Stimulated activated CD4-positive, alpha-beta T cell treated with anti-CD3 and anti-CD28 coated beads, Interleukin-1b, Interleukin-23, amount 100 ng/mL, for 4 hours (primary cell): ENCODE measurements at regions not wholly inside any gene's neighbourhood (a gene's known extent, or its start where the extent isn't known, plus 50 kb on each side); places are given as distances from the start of the nearest gene placed in this dataset.

Experiments used
- DNase-seq, 2 donors: peaks; one replicate each; pipeline ENCODE4 v3.0.0-alpha.2; 2020; ENCODE audit warnings: low read depth in 2 of 2

DNA sequence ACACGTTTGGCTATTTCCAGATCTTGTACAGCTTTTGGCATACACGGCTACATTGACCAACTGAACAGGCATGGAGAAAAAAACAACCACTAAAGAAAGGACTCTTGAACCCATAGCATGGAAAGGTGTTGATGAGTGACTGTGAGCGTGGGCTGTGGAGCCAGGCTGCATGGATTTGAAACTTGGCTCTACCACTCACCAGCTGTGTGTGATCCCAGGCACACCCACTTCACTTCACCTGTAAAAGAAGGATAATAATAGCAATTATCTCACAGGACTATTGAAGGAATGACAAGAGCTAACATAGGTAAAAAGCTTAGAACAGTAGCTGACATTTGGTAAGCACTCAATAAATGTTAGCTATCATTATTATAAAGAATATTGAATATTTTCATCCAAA is 301.7 kb upstream of the CPEB2 start:
- DNase-seq, result no peak

DNA sequence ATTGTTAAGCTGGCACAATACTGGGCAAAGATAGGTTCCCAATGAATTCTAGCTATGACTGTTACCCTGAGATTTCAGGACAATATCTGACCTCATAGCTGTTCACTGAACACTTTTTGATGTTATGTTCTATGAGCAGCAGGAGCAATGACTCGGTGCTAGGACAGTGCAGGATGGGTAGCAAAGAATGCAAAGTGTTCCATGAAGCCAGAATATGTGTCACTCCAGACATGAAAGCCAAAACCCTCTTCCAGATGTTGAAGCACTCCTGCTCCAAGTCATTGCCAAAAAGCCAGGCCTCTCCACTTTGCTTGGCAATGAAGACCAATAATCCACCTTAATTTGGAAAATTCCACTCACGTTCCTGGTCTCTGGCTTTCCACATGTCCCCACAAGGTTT is 300.9 kb upstream of the CPEB2 start:
- DNase-seq, result no peak

DNA sequence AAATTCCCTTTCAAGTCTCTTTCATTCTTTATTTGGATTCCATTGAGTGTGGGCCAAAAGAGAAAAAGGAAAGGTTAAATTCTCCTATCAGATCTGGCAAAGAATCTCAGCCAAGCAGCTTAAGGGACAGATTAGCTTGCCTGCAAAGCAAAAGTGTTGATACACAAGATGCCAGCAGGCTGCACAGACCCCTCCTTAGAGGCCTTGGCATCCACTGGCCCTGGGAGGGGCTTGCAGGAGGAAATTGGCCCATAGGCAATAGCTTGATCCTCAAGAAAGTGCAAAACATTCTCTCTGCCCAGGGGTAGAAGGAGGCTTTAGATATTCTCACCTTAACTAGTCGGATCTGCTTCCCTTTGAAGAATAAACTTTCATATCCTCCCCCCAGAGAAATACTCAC is 300.4 kb upstream of the CPEB2 start:
- no peak for DNase-seq

DNA sequence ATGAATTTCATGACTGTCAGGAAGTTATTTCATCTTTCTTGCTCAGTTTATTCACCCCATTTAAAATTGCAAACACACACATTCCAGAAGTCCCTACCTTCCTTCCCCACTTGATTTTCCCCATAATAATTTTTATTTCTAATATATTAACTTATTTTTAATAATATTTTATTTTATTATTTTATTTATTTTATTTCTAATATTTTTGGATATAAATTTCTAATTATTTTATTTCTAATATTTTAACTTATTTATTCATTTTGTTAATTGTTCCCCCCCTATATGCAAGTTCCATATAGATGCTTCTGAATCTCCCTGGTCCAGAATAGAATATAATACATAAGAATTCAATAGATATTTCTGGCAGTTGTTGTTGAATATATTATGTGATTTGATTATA is 293.7 kb upstream of the CPEB2 start:
- no peak for DNase-seq

DNA sequence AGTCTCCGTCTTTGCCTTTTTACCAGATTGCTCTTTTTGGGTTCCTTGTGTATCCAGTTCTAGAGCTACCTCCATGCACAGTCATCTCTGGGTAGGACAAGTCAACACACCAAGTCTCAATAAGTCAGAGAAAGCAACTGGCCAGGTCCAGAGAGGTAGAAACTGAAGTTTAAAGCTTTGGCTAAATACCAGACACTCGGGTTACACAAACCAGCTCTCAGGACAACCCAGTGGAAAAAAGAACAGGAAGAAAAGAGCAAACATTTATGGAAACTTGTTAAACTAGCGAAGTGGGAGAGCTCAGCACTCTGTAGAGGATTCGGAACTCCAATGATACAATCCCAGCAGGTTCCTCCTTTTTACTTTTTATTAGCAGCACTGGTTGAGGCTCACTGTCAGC is 291.0 kb upstream of the CPEB2 start:
- no peak for DNase-seq

DNA sequence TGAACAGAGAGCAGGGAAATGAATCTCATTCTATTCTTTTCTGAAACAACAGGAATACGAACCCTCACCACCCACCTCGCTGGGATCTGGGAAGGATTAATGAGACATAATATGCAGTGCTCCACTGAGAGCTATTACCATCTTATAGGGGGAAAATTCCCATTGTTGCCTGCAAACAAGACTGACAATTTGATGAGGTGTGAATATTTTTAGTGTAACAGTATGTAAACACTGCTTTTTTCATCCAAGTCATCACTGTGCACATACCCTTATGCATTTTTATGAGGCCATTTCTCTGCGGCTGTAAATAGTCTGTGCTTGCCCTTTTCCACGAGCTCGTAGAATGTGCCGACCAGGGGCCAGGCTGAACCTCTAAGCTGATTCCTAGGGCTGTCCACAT is 285.6 kb upstream of the CPEB2 start:
- no peak for DNase-seq

DNA sequence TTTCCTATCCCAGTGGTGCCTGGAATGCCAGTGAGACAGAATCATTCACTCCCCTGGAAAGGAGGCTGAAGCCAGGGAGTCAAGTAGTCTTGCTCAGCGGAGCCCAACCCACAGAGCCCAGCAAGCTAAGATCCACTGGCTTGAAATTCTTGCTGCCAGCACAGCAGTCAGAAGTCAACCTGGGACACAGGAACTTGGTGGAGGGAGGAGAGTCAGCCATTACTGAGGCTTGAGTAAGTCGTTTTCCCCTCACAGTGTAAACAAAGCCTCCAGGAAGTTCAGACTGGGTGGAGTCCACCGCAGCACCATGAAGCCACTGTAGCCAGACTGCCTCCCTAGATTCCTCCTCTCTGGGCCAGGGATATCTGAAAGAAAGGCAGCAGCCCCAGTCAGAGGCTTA is 283.2 kb upstream of the CPEB2 start:
- DNase-seq, result no peak

DNA sequence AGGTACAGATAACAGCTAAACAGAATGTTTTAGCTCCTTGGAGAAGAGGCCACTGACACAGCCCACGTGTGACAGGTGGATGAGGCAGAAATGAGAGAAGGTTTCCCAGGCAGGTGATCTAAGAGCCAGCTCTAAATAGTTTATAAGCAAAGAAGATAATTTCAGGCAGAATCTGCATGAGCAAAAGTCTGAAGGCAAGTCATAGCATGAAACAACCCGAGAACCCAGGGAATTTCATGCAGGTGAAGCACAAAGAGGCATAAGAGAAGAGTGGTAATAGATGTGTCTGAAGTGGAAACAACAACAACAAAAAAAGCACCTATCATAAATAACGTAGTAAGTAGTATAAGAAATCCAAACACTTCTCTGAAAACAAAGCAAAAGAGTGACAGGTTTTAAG is 275.8 kb upstream of the CPEB2 start:
- DNase-seq, result no peak

DNA sequence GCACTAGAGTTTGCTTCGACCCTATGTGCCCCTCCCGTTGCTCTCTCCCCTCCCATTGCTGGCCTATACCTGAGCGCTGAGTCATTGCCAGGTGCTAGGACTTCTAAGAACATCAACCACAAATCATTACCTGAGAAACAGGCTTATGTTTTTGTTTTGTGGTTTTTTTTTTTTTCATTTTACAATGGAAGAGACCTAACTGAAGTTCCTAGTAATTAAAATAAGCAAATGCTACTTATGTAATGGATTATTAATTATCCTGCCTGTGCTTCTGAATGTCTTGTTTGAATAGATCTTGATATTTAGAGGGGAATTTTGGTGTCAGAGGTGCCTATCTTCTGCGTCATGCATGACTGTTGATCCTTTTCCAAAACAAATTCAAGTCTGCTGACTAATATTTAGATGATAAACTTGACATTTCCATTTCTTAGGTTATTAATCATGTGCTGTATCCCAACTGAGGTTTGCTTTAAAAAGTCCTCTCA is 275.4 kb upstream of the CPEB2 start:
- no peak for DNase-seq

DNA sequence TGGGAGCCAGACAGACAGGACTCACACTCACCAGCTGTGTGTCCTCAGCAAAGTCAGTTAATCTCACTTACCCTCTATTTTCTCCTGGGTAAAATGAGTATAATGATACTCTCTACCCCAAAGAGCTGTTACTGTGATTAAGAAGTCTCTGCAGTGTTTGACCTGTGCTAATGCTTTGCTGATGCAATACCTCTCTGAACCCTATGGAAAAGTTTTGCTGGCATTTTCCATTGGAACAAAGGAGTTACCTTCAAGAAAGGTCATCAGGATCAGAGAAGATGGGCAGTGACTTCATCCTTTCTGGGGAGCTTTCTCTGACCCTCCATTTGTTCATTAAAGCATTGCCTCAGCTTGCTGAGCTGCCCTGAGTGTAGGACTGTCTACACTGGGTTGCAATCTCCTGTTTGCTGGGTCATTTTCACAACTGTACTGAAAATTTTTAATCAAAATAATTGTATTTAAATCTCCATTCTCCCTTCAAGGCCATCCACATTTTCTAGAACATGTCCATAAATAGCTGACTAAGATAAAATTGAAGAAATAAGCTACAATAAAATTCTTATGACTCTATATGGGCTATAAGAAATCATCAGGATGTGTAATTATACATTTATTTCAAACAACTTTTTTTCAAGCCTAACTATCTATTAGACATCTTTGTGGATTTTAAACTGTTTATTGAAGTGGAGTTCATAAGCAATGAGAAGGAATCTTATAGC is 272.8 kb upstream of the CPEB2 start:
- no peak for DNase-seq

DNA sequence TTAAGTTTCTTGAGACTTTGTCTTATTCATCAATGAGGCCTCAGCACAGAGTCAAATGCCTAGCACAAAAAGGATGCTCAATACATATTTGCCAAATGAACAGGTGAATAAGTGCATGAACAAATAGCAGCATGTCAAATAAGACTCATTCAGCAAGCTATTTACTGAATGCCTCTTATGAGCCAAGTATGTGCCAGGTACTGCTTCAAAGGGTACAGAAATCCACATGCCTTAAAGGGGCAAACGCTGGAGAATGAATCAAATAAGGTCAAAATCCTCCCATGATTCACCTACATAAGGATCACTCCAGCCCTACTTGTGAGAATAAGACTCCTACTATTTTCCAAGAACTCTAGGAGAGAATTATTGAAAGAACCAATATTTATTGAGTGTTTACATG is 260.2 kb upstream of the CPEB2 start:
- DNase-seq, result no peak

DNA sequence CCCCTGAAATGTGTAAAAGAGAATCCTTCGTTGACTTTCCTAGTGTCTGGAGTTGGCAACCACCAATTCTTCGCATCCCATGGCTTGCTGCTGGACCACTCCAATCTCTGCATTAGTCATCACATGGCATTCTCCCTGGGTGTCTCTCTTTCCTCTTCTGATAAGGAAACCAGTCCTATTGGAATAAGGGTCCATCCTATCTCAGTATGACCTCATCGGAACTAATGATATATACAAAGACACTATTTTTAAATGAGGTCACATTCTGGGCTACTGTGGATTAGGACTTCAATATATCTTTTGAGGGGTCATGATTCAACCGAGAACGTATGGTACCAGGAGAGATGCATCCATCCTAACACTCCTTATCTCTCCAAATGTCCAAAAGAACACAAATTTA is 259.1 kb upstream of the CPEB2 start:
- DNase-seq, result no peak

DNA sequence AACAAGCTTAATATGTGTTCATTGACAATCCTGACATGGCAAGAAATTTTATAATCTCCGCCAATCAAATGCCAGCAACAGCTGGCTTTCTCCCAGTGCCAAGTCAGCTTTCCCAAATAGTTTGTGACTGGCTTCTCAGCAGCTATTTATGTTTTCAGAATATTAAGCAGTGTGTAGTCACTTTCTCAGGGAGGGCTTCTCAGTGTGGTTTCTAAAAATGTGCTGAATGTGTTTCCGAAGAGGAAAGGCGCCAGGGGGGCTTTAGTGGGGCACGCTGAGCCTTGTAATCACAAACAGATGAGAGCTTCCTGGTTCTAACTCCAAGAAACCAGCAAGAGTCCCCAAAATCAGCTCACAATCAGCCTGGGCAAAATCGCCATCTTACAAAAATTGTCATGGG is 258.7 kb upstream of the CPEB2 start:
- DNase-seq, result no peak

DNA sequence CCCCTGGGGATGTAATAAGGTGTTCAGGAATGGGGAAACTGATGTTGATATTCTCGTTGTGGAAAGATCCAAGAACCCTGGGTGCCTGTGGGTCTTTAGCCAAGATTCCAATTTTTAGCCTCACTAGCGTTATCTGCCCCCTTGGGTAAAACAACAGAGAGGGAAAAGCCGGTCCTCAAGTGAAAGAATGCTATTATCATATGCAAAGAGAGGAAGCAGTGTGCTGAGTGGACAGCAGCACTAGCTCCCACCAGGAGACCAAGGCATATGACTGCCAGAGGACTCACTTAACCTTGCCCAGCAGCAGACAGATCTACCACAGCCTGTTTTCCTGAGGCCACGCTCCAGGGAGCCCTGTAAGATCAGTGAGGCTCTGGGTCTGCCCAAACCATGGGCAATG is 257.9 kb upstream of the CPEB2 start:
- no peak for DNase-seq

DNA sequence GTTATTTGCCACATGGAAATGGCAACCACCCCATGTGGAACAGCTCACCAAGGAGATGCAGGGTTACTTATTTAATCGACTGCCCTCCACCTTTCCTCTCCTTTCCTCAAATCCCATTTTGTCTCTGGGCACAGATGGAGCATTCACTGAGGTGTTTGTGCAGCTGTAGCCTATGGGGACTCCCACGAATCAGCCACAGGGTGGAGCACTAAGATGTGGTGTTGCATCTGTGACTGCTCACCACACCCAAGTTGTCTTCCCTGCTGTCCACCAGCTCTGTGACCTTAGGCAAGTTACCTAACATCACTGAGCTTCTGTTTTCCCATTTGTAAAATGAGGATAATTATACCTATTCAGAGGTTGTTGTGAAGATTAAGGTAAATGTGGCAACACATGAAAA is 252.4 kb upstream of the CPEB2 start:
- DNase-seq, result no peak

DNA sequence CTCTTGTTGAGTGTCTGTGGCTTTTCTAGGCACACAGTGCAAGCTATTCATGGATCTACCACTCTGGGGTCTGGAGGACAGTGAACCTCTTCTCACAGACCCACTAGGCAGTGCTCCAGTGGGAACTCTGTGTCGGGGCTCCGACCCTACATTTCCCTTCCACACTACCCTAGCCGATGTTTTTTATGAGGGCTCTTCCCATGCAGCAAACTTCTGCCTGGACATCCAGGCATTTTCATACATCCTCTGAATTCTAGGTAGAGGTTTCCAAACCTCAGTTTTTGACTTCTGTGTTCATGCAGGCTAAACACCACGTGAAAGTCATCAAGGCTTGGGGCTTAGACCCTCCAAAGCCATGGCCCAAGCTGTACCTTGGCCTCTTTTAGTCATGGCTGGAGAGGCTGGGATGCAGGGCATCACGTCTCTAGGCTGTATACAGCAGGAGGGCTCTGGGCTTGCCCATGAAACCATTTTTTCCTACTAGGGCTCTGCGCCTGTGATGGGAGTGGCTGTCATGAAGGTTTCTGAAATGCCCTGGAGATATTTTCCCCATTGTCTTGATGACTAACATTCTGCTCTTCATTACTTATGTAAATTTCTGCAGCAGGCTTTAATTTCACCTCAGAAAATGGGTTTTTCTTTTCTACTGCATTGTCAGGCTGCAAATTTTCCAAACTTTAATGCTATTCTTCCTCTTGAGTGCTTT is 249.8 kb upstream of the CPEB2 start:
- DNase-seq, result no peak

DNA sequence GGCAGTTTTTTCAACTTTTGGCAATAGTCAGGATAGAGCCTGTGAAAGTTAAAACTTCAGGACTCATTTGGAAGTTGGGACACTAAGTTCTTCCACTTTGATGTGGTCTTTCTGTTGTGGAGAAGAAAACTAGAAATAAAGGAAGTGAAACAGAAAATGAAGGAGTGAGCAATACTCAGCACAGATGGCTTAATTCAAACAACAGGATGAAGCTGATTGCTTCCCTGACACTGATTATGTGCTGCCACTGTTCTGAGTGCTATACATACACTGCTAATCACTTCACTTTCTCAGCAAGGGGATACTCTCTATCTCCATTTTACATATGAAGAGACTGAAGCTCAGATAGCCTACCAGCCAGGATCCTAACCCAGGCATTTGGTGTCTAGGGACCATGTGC is 235.1 kb upstream of the CPEB2 start:
- no peak for DNase-seq

DNA sequence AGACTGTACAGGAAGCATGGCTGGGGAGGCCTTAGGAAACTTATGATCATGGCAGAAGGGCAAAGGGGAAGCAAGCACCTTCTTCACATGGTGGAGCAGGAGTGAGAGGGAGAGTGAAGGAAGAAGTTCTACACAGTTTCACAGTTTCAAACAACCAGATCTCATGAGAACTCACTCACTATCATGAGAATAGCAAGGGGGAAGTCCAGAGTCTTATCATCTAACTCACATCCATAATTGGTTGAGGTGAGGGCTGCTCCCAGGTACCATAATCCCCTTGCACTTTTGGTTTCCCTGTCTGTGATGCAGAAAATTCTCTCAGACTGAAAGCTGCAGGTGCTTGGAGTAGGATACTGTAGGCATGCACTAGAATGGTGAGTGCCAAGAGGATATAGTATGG is 233.8 kb upstream of the CPEB2 start:
- no peak for DNase-seq

DNA sequence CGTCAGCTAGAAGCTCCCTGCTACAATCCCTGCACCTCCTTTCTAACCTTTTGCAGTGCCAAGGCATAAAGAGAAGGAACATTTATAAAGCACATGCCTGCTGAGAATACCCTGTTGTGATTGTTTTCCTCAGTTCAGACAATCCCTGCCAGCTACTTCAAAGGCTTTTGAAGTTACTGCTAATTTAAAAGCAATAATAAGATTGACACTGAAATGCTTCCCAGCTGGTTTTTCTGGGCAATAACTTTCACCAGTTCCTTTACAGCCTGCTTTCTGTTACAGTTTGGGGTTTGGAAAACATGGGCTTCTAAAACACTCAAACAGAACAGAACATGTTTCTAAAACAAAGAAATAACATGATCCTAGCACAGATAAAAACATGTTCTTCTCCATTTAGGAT is 232.3 kb upstream of the CPEB2 start:
- DNase-seq, result no peak

DNA sequence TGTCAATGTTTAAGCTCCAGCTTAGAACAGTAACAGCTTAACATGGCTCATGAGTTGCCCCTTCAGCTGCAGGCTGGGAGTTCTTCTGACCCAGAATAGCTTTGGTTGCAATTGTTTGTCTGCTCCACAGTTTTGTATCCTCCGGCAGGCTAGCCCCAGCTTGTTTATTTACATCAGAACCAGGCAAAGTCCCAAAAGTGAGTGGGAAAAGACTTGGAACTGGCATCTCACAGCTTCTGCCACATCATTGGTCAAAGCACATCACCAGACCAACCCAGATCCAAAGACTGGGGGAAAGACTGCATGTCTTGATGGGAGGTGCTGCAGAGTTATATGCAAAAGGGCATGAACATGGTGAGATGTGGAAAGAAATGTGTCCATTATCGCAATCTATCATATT is 231.2 kb upstream of the CPEB2 start:
- no peak for DNase-seq

DNA sequence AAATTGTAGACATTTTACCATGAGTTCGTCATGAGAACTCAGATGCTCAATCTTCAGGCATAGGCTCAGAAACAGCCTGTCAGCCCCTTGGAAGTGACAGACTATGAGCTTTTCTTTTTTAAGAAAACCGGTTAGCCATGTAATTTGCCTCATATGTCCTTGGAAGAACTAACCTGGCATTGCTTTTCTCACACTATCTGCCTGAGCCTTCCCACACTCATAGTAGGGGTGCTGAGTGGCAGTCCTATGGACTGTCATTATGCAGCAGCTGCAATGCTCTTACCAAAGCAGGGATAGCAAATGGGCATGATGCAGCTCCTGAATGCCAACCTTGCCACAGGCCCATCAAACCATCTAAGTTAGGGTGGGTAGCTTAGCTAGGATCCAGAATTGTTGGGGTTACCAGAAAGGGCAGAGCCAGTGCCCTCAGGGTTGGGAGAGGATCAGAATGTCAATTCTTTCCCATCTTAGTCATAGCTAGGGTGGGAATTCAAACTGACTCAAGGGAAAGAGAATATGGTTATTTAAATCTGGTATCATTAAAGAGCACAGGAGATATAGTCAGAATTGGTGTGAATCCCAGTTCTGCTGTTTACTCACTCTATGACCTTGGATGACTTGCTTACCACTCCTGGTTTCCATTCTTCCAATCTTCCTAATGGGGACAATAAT is 230.6 kb upstream of the CPEB2 start:
- DNase-seq, result no peak

DNA sequence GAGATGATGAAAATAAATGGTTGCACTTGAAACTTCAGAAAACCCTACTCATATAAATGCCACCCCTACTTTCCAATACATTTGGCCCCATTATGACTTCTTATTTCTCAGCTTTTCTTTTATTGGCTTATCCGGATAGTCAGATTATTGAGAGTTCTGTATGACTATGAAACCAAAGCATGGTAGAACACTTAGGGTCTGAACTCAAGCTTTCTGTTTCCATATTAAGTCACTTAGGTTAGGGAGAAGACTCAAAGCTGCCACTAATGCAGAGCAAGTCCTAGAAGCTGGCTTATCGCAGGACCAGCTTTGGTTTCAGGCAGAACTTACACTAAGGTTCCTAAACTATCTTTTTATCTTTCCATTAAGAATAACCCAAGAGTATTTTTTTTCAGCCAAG is 229.9 kb upstream of the CPEB2 start:
- no peak for DNase-seq
